ENCODE measurements at regions not wholly inside any gene's neighbourhood (a gene's known extent, or its start where the extent isn't known, plus 50 kb on each side); places are given as distances from the start of the nearest gene placed in this dataset.

GRCh38 chr2:129080715-129081476, 762.2 kb upstream of the HS6ST1 start:
- ChIA-PET POLR2A (no interaction called here), CTCF (ENCODE audit: low intra/inter-chr PET ratio, low total read pairs) (no interaction called here)
- BruUV-seq (replicated peaks), result no TSS peak
- peaks cover 1 to 4% of the 10 kb centered on the region in 2 experiments; a peak in 2 of 5 replicates for H3K27me3 ChIP-seq (ENCODE audit: control insufficient read depth in 1 of 2, insufficient read depth in 2 of 2, low read length in 2 of 2)
- DNase-seq (ENCODE audit: low spot score) (no peak), ATAC-seq (no peak), FAIRE-seq (no peak)
- H2AFZ ChIP-seq (ENCODE audit: low read length), result no peak overlapping the region
- intact Hi-C loops (cut with micrococcal nuclease; ENCODE audit: unreplicated experiment) (no loop called here), in situ Hi-C loops (cut with HindIII; ENCODE audit: extremely low pct_ligation_motif_present, low pct_unique_long_range_greater_than_20kb) (no loop called here)
- H3K79me2 ChIP-seq (ENCODE audit: insufficient read depth, low read length), result no peaks in the 10 kb centered on the region
- TF ChIP-seq XRCC5 (optimal IDR thresholded peaks at IDR 0.05; ENCODE audit: low read length) (no peak), ZFAT (CRISPR knock-in tag; conservative IDR thresholded peaks at IDR 0.05) (no peak), ZKSCAN5 (CRISPR knock-in tag; IDR thresholded peaks at IDR 0.05) (no peak), FOSL1 (CRISPR knock-in tag; IDR thresholded peaks at IDR 0.05; ENCODE audit: borderline replicate concordance) (no peak), ZFP90 (CRISPR knock-in tag; IDR thresholded peaks at IDR 0.05; ENCODE audit: borderline replicate concordance) (no peak), HOXA5 (CRISPR knock-in tag; IDR thresholded peaks at IDR 0.05) (no peak), ZNF160 (CRISPR knock-in tag; IDR thresholded peaks at IDR 0.05) (no peak), ZMYM3 (CRISPR knock-in tag; IDR thresholded peaks at IDR 0.05) (no peak), ZNF558 (CRISPR knock-in tag; IDR thresholded peaks at IDR 0.05; ENCODE audit: borderline replicate concordance) (no peak), TCF7 (IDR thresholded peaks at IDR 0.05; ENCODE audit: low read depth) (no peak)
- TF ChIP-seq, protein P1, sequence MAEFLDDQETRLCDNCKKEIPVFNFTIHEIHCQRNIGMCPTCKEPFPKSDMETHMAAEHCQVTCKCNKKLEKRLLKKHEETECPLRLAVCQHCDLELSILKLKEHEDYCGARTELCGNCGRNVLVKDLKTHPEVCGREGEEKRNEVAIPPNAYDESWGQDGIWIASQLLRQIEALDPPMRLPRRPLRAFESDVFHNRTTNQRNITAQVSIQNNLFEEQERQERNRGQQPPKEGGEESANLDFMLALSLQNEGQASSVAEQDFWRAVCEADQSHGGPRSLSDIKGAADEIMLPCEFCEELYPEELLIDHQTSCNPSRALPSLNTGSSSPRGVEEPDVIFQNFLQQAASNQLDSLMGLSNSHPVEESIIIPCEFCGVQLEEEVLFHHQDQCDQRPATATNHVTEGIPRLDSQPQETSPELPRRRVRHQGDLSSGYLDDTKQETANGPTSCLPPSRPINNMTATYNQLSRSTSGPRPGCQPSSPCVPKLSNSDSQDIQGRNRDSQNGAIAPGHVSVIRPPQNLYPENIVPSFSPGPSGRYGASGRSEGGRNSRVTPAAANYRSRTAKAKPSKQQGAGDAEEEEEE (CRISPR knock-in tag; IDR thresholded peaks at IDR 0.05; ENCODE audit: borderline replicate concordance), result no peak
- TF ChIP-seq, protein P2, sequence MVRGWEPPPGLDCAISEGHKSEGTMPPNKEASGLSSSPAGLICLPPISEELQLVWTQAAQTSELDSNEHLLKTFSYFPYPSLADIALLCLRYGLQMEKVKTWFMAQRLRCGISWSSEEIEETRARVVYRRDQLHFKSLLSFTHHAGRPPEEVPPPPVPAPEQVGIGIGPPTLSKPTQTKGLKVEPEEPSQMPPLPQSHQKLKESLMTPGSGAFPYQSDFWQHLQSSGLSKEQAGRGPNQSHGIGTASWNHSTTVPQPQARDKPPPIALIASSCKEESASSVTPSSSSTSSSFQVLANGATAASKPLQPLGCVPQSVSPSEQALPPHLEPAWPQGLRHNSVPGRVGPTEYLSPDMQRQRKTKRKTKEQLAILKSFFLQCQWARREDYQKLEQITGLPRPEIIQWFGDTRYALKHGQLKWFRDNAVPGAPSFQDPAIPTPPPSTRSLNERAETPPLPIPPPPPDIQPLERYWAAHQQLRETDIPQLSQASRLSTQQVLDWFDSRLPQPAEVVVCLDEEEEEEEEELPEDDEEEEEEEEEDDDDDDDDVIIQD (CRISPR knock-in tag; IDR thresholded peaks at IDR 0.05; ENCODE audit: low read depth), result no peak
- no peak overlapping the region for H3K27ac ChIP-seq (ENCODE audit: extremely low read length, insufficient read depth, low read length)
- H3K4me2 ChIP-seq (ENCODE audit: low read depth, low read length), result no peak overlapping the region
- H3K36me3 ChIP-seq (replicated peaks in 1 of 2; ENCODE audit: control insufficient read depth in 1 of 2, insufficient read depth in 2 of 2, low read length in 2 of 2), result no peaks in the 10 kb centered on the region
- H3K4me3 ChIP-seq (replicated peaks in 1 of 3; ENCODE audit: insufficient read depth in 1 of 3, low read depth in 2 of 3, low read length in 3 of 3), result no peak overlapping the region
- no peaks in the 10 kb centered on the region for H3K4me1 ChIP-seq (ENCODE audit: insufficient read depth, low read length)
- no peaks in the 10 kb centered on the region for H4K20me1 ChIP-seq (ENCODE audit: insufficient read depth, low read length)
- H3K9me3 ChIP-seq (ENCODE audit: low read length), result no peaks in the 10 kb centered on the region
- H3K9ac ChIP-seq (ENCODE audit: insufficient read depth, low read depth, low read length), result no peak overlapping the region
- WGBS (ENCODE audit: low lambda C conversion rate), result 11% methylated on average over 7 of the region's 7 CpGs
